Liver (tissue), 8 donors: ENCODE measurements at regions not wholly inside any gene's neighbourhood (a gene's known extent, or its start where the extent isn't known, plus 50 kb on each side); places are given as distances from the start of the nearest gene placed in this dataset.

Experiments
- DNase-seq: peaks from one replicate; pipeline ENCODE4 v3.0.0-alpha.2; 2017; ENCODE audit warnings: low spot score
- H3K27ac ChIP-seq, 2 donors: one replicate each; pipeline ENCODE4 v1.7.0; 2013; ENCODE audit warnings: inconsistent platforms in 2 of 2, low read length in 2 of 2, control low read depth in 1 of 2, low read depth in 1 of 2, mild to moderate bottlenecking in 1 of 2
- H3K27me3 ChIP-seq, 4 donors: one replicate each; pipeline versions ENCODE4 v1.6.1 to v1.7.0; 2013; ENCODE audit warnings: low read length in 3 of 4, inconsistent platforms in 1 of 4, mild to moderate bottlenecking in 1 of 4, moderate library complexity in 1 of 4; ENCODE audit not compliant: control insufficient read depth in 4 of 4, insufficient read depth in 4 of 4
- H3K36me3 ChIP-seq, 4 donors: one replicate each; pipeline versions ENCODE4 v1.6.1 to v1.7.0; 2013; ENCODE audit warnings: low read length in 3 of 4, mild to moderate bottlenecking in 3 of 4, low read depth in 1 of 4, moderate library complexity in 1 of 4; ENCODE audit not compliant: control insufficient read depth in 4 of 4, insufficient read depth in 3 of 4
- H3K4me1 ChIP-seq, 4 donors: one replicate each; pipeline versions ENCODE4 v1.6.1 to v1.7.0; 2013; ENCODE audit warnings: low read length in 3 of 4, mild to moderate bottlenecking in 3 of 4, moderate library complexity in 1 of 4; ENCODE audit not compliant: control insufficient read depth in 4 of 4, insufficient read depth in 4 of 4
- H3K4me3 ChIP-seq, 3 donors: one replicate each; pipeline versions ENCODE4 v1.6.1 to v1.7.0; 2013; ENCODE audit warnings: low read length in 3 of 3, control low read depth in 1 of 3, low read depth in 1 of 3, mild to moderate bottlenecking in 1 of 3
- H3K9ac ChIP-seq, 2 donors: one replicate each; pipeline ENCODE4 v1.7.0; 2013; ENCODE audit warnings: low read length in 2 of 2, mild to moderate bottlenecking in 2 of 2, moderate library complexity in 2 of 2, control low read depth in 1 of 2, low read depth in 1 of 2
- H3K9me3 ChIP-seq, 4 donors: one replicate each; pipeline versions ENCODE4 v1.6.1 to v1.7.0; 2013; ENCODE audit warnings: low read length in 3 of 4; ENCODE audit not compliant: control insufficient read depth in 4 of 4
- EGR1 ChIP-seq, 2 donors: IDR thresholded peaks; 2 replicates each; pipeline ENCODE4 v1.6.1; 2016 to 2018; ENCODE audit warnings: antibody characterized with exemption in 2 of 2, low read depth in 2 of 2
- FOXA1 ChIP-seq: IDR thresholded peaks from 2 replicates; pipeline ENCODE4 v1.6.1; 2016; ENCODE audit warnings: antibody characterized with exemption
- FOXA2 ChIP-seq: IDR thresholded peaks from 2 replicates; pipeline ENCODE4 v1.6.1; 2016; ENCODE audit warnings: antibody characterized with exemption
- GABPA ChIP-seq, 2 donors: IDR thresholded peaks in 1 of 2; conservative IDR thresholded peaks in 1 of 2; 2 replicates each; pipeline ENCODE4 v1.6.1; 2016; ENCODE audit warnings: antibody characterized with exemption in 2 of 2, mild to moderate bottlenecking in 1 of 2, moderate library complexity in 1 of 2
- HNF4A ChIP-seq, 2 donors: conservative IDR thresholded peaks; 2 replicates each; pipeline ENCODE4 v1.6.1; 2016; ENCODE audit warnings: antibody characterized with exemption in 2 of 2, mild to moderate bottlenecking in 2 of 2
- HNF4G ChIP-seq: IDR thresholded peaks from 2 replicates; pipeline ENCODE4 v1.6.1; 2016; ENCODE audit warnings: antibody characterized with exemption
- JUND ChIP-seq, 2 donors: IDR thresholded peaks; 2 replicates each; pipeline ENCODE4 v1.6.1; 2016; ENCODE audit warnings: antibody characterized with exemption in 2 of 2
- NR2F2 ChIP-seq: IDR thresholded peaks from 2 replicates; pipeline ENCODE4 v1.6.1; 2016; ENCODE audit warnings: antibody characterized with exemption
- RAD21 ChIP-seq, 2 donors: IDR thresholded peaks; 2 replicates each; pipeline ENCODE4 v1.6.1; 2016; ENCODE audit warnings: antibody characterized with exemption in 2 of 2, mild to moderate bottlenecking in 2 of 2
- RXRA ChIP-seq, 2 donors: IDR thresholded peaks; 2 replicates each; pipeline ENCODE4 v1.6.1; 2017 to 2018; ENCODE audit warnings: antibody characterized with exemption in 2 of 2, mild to moderate bottlenecking in 1 of 2
- SP1 ChIP-seq: IDR thresholded peaks from 2 replicates; pipeline ENCODE4 v1.6.1; 2018; ENCODE audit warnings: antibody characterized with exemption, mild to moderate bottlenecking
- TAF1 ChIP-seq: conservative IDR thresholded peaks from 2 replicates; pipeline ENCODE4 v1.6.1; 2016; ENCODE audit warnings: antibody characterized with exemption, mild to moderate bottlenecking
- YY1 ChIP-seq: IDR thresholded peaks from 2 replicates; pipeline ENCODE4 v1.6.1; 2016; ENCODE audit warnings: antibody characterized with exemption, mild to moderate bottlenecking
- WGBS: extraction: QIAGEN DNeasy Blood & Tissue Kit; methylation state at CpG from one replicate; pipeline ENCODE4 v1.1.7; 2013; 5-methylcytosine and 5-hydroxymethylcytosine counted together
- TF ChIP-seq, protein P1 (sequence below): fragments of 150-350 bp; IDR thresholded peaks from 2 replicates; pipeline ENCODE4 v1.5.1; 2017; ENCODE audit warnings: improper control_type of control experiment, low read depth, low read length; ENCODE audit not compliant: missing input control
- TF ChIP-seq, protein P2 (sequence below): IDR thresholded peaks from 2 replicates; pipeline ENCODE4 v1.6.1; 2016; ENCODE audit warnings: antibody characterized with exemption, mild to moderate bottlenecking
- TF ChIP-seq, protein P3 (sequence below): IDR thresholded peaks from 2 replicates; pipeline ENCODE4 v1.6.1; 2016; ENCODE audit warnings: antibody characterized with exemption
- TF ChIP-seq, protein P4 (sequence below): IDR thresholded peaks from 2 replicates; pipeline ENCODE4 v1.6.1; 2016; ENCODE audit warnings: antibody characterized with exemption
- TF ChIP-seq, protein P5 (sequence below): IDR thresholded peaks from 2 replicates; pipeline ENCODE4 v1.6.1; 2016; ENCODE audit warnings: antibody characterized with exemption
- donor health status: healthy.
- donor health status: healthy.
- donor health status: healthy.
- donor health status: healthy.
- donor health status: healthy.

DNA sequence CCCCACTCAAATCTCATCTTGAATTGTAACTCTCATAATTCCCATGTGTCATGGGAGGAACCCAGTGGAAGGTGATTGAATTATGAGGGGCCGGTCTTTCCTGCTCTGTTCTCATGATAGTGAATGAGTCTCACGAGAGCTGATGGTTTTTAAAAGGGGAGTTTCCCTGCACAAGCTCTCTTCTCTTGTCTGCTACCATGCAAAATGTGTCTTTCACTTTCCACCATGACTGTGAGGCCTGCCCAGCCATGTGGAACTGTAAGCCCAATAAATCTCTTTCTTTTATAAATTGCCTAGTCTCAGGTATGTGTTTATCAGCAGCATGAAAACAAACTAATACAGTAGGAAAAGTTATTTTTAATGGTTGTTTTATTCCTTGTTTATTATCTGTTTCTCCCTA lies 146.0 kb downstream of the FSCB start:
- Histone ChIP-seq H3K4me3 (no peak overlapping the region), H3K27ac (no peak overlapping the region), H3K27me3 (no peaks in the 10 kb centered on the region), H3K4me1 (no peaks in the 10 kb centered on the region), H3K9ac (no peak overlapping the region), H3K9me3 (no peaks in the 10 kb centered on the region), H3K36me3 (no peaks in the 10 kb centered on the region)
- TF ChIP-seq RAD21 (IDR thresholded peaks at IDR 0.05) = no peak
- TF ChIP-seq HNF4A (conservative IDR thresholded peaks at IDR 0.05) = no peak
- TF ChIP-seq, protein P1, sequence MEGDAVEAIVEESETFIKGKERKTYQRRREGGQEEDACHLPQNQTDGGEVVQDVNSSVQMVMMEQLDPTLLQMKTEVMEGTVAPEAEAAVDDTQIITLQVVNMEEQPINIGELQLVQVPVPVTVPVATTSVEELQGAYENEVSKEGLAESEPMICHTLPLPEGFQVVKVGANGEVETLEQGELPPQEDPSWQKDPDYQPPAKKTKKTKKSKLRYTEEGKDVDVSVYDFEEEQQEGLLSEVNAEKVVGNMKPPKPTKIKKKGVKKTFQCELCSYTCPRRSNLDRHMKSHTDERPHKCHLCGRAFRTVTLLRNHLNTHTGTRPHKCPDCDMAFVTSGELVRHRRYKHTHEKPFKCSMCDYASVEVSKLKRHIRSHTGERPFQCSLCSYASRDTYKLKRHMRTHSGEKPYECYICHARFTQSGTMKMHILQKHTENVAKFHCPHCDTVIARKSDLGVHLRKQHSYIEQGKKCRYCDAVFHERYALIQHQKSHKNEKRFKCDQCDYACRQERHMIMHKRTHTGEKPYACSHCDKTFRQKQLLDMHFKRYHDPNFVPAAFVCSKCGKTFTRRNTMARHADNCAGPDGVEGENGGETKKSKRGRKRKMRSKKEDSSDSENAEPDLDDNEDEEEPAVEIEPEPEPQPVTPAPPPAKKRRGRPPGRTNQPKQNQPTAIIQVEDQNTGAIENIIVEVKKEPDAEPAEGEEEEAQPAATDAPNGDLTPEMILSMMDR = no peak
- TF ChIP-seq HNF4G = no peak
- no peak for TF ChIP-seq EGR1 (IDR thresholded peaks at IDR 0.05; ENCODE audit: low read depth in 2 of 2)
- TF ChIP-seq TAF1 = no peak
- TF ChIP-seq, protein P2, sequence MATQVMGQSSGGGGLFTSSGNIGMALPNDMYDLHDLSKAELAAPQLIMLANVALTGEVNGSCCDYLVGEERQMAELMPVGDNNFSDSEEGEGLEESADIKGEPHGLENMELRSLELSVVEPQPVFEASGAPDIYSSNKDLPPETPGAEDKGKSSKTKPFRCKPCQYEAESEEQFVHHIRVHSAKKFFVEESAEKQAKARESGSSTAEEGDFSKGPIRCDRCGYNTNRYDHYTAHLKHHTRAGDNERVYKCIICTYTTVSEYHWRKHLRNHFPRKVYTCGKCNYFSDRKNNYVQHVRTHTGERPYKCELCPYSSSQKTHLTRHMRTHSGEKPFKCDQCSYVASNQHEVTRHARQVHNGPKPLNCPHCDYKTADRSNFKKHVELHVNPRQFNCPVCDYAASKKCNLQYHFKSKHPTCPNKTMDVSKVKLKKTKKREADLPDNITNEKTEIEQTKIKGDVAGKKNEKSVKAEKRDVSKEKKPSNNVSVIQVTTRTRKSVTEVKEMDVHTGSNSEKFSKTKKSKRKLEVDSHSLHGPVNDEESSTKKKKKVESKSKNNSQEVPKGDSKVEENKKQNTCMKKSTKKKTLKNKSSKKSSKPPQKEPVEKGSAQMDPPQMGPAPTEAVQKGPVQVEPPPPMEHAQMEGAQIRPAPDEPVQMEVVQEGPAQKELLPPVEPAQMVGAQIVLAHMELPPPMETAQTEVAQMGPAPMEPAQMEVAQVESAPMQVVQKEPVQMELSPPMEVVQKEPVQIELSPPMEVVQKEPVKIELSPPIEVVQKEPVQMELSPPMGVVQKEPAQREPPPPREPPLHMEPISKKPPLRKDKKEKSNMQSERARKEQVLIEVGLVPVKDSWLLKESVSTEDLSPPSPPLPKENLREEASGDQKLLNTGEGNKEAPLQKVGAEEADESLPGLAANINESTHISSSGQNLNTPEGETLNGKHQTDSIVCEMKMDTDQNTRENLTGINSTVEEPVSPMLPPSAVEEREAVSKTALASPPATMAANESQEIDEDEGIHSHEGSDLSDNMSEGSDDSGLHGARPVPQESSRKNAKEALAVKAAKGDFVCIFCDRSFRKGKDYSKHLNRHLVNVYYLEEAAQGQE = no peak
- TF ChIP-seq, protein P3, sequence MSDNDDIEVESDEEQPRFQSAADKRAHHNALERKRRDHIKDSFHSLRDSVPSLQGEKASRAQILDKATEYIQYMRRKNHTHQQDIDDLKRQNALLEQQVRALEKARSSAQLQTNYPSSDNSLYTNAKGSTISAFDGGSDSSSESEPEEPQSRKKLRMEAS = no peak
- TF ChIP-seq, protein P4, sequence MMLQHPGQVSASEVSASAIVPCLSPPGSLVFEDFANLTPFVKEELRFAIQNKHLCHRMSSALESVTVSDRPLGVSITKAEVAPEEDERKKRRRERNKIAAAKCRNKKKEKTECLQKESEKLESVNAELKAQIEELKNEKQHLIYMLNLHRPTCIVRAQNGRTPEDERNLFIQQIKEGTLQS = no peak
- TF ChIP-seq NR2F2 = no peak
- WGBS = 69% methylated on average over 2 of the region's 2 CpGs
- no peak for DNase-seq

DNA sequence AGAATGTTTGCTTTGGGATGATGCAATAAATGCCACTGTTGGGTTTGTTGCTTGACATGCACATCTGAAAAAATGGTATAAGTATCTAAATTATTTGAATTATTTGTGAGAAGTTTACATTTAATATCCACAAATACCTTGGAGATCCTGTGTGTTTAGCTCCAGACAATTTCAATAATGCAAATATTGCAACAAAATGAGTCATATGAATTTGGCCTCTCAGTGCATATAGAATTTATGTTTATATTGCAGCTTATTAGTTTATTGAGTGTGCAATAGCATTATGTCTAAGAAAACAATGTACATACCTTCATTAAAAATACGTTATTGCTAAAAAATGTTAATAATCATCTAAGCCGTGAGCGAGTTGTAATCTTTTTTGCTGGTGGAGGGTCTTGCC lies 153.3 kb downstream of the FSCB start:
- Histone ChIP-seq H3K36me3 (no peaks in the 10 kb centered on the region), H3K27ac (no peak overlapping the region), H3K4me3 (no peak overlapping the region), H3K9me3 (peaks cover 0 to 4% (median 0%) of the 10 kb centered on the region in 4 donors), H3K4me1 (no peaks in the 10 kb centered on the region), H3K9ac (no peak overlapping the region), H3K27me3 (no peaks in the 10 kb centered on the region)
- WGBS = 86% methylated on average over 3 of the region's 3 CpGs
- DNase-seq = no peak
- TF ChIP-seq JUND (IDR thresholded peaks at IDR 0.05) (no peak), FOXA2 (no peak), RXRA (IDR thresholded peaks at IDR 0.05) (no peak), YY1 (no peak), RAD21 (IDR thresholded peaks at IDR 0.05) (no peak), GABPA (IDR thresholded peaks at IDR 0.05 in 1 of 2, conservative IDR thresholded peaks at IDR 0.05 in 1 of 2) (no peak), SP1 (no peak), HNF4A (conservative IDR thresholded peaks at IDR 0.05) (no peak), FOXA1 (no peak), TAF1 (no peak)
- TF ChIP-seq, protein P4 = no peak
- TF ChIP-seq, protein P2 = no peak
- TF ChIP-seq, protein P5, sequence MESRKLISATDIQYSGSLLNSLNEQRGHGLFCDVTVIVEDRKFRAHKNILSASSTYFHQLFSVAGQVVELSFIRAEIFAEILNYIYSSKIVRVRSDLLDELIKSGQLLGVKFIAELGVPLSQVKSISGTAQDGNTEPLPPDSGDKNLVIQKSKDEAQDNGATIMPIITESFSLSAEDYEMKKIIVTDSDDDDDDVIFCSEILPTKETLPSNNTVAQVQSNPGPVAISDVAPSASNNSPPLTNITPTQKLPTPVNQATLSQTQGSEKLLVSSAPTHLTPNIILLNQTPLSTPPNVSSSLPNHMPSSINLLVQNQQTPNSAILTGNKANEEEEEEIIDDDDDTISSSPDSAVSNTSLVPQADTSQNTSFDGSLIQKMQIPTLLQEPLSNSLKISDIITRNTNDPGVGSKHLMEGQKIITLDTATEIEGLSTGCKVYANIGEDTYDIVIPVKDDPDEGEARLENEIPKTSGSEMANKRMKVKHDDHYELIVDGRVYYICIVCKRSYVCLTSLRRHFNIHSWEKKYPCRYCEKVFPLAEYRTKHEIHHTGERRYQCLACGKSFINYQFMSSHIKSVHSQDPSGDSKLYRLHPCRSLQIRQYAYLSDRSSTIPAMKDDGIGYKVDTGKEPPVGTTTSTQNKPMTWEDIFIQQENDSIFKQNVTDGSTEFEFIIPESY = no peak
- TF ChIP-seq, protein P1 = no peak
